ENCODE measurements at regions not wholly inside any gene's neighbourhood (a gene's known extent, or its start where the extent isn't known, plus 50 kb on each side); places are given as distances from the start of the nearest gene placed in this dataset.

- no peak for TF ChIP-seq CTCF (IDR thresholded peaks at IDR 0.05)
- TF ChIP-seq POLR2A (IDR thresholded peaks at IDR 0.05) = no peak
- no peak for TF ChIP-seq POLR2AphosphoS5 (IDR thresholded peaks at IDR 0.05)
These were observed 471.0 kb upstream of the CDH7 start for GRCh38 chr18:65279668-65280305.
